Mesenchymal stem cell (in vitro differentiated cells and primary cell): ENCODE measurements at regions not wholly inside any gene's neighbourhood (a gene's known extent, or its start where the extent isn't known, plus 50 kb on each side); places are given as distances from the start of the nearest gene placed in this dataset.

ENCODE experiments used
- DNase-seq: peaks from one replicate; pipeline ENCODE4 v3.0.0-alpha.2; 2013
- H2AFZ ChIP-seq: one replicate; pipeline ENCODE4 v1.6.1; 2013; ENCODE audit warnings: low read depth, mild to moderate bottlenecking, control low read depth, inconsistent platforms, low read length, moderate library complexity
- H2AK5ac ChIP-seq: 2 replicates; pipeline ENCODE4 v1.6.1; 2013; ENCODE audit warnings: low read length, moderate library complexity, mild to moderate bottlenecking, inconsistent platforms; ENCODE audit not compliant: severe bottlenecking
- H2BK120ac ChIP-seq: one replicate; pipeline ENCODE4 v1.6.1; 2013; ENCODE audit warnings: low read depth, mild to moderate bottlenecking, inconsistent platforms, low read length, moderate library complexity
- H2BK12ac ChIP-seq, 2 experiments: one replicate each; pipeline ENCODE4 v1.6.1; 2013; ENCODE audit warnings: inconsistent platforms in 2 of 2, low read length in 2 of 2, mild to moderate bottlenecking in 2 of 2, moderate library complexity in 2 of 2, control low read depth in 1 of 2
- H2BK15ac ChIP-seq: one replicate; pipeline ENCODE4 v1.6.1; 2013; ENCODE audit warnings: mild to moderate bottlenecking, low read depth, inconsistent platforms; ENCODE audit not compliant: poor library complexity, severe bottlenecking
- H2BK5ac ChIP-seq: 2 replicates; pipeline ENCODE4 v1.6.1; 2013; ENCODE audit warnings: low read depth, mild to moderate bottlenecking, low read length, control low read depth, inconsistent platforms; ENCODE audit not compliant: poor library complexity, severe bottlenecking
- H3K14ac ChIP-seq, 2 experiments: one replicate each; pipeline ENCODE4 v1.6.1; 2013; ENCODE audit warnings: inconsistent platforms in 2 of 2, low read length in 2 of 2, control low read depth in 1 of 2, mild to moderate bottlenecking in 1 of 2, moderate library complexity in 1 of 2
- H3K18ac ChIP-seq, 2 experiments: one replicate each; pipeline ENCODE4 v1.6.1; 2013; ENCODE audit warnings: inconsistent platforms in 2 of 2, low read length in 2 of 2, control low read depth in 1 of 2, low read depth in 1 of 2, mild to moderate bottlenecking in 1 of 2
- H3K23ac ChIP-seq, 2 experiments: one replicate each; pipeline ENCODE4 v1.6.1; 2013; ENCODE audit warnings: inconsistent platforms in 2 of 2, low read length in 2 of 2, mild to moderate bottlenecking in 2 of 2, moderate library complexity in 2 of 2, control low read depth in 1 of 2
- H3K27ac ChIP-seq: 2 replicates; pipeline ENCODE4 v1.5.1; 2013; ENCODE audit warnings: mild to moderate bottlenecking, moderate library complexity, low read length, control low read depth, inconsistent platforms; ENCODE audit not compliant: poor library complexity, severe bottlenecking
- H3K27me3 ChIP-seq, 2 experiments: 2 replicates each; pipeline versions ENCODE4 v1.6.1 to v1.7.0; 2013; ENCODE audit warnings: low read length in 2 of 2, mild to moderate bottlenecking in 2 of 2, moderate library complexity in 2 of 2, control low read depth in 1 of 2, inconsistent platforms in 1 of 2; ENCODE audit not compliant: control insufficient read depth in 1 of 2, insufficient read depth in 1 of 2
- H3K36me3 ChIP-seq, 2 experiments: 2 replicates each; pipeline versions ENCODE4 v1.6.1 to v1.7.0; 2013; ENCODE audit warnings: low read length in 2 of 2, control low read depth in 1 of 2, inconsistent platforms in 1 of 2, low read depth in 1 of 2, mild to moderate bottlenecking in 1 of 2; ENCODE audit not compliant: insufficient read depth in 2 of 2, control insufficient read depth in 1 of 2
- H3K4ac ChIP-seq, 2 experiments: one replicate each; pipeline ENCODE4 v1.6.1; 2013; ENCODE audit warnings: inconsistent platforms in 2 of 2, low read length in 2 of 2, mild to moderate bottlenecking in 2 of 2, moderate library complexity in 2 of 2, control low read depth in 1 of 2, low read depth in 1 of 2
- H3K4me1 ChIP-seq: 2 replicates; pipeline ENCODE4 v1.6.1; 2013; ENCODE audit warnings: low read depth, low read length, control low read depth; ENCODE audit not compliant: control insufficient read depth, insufficient read depth
- H3K4me2 ChIP-seq: 2 replicates; pipeline ENCODE4 v1.6.1; 2013; ENCODE audit warnings: low read length, mild to moderate bottlenecking, inconsistent platforms; ENCODE audit not compliant: poor library complexity, severe bottlenecking
- H3K4me3 ChIP-seq, 2 experiments: 2 replicates each; pipeline versions ENCODE4 v1.5.1 to v1.7.0; 2013; ENCODE audit warnings: low read length in 2 of 2, mild to moderate bottlenecking in 2 of 2, control low read depth in 1 of 2, low read depth in 1 of 2; ENCODE audit not compliant: insufficient read depth in 1 of 2
- H3K79me1 ChIP-seq: replicated peaks from 2 replicates; pipeline ENCODE4 v1.6.1; 2013; ENCODE audit warnings: mild to moderate bottlenecking, control low read depth, low read length, inconsistent platforms; ENCODE audit not compliant: poor library complexity, severe bottlenecking
- H3K9ac ChIP-seq: 2 replicates; pipeline ENCODE4 v1.7.0; 2013; ENCODE audit warnings: mild to moderate bottlenecking, low read length, moderate library complexity
- H3K9me3 ChIP-seq: 2 replicates; pipeline ENCODE4 v1.7.0; 2013; ENCODE audit warnings: mild to moderate bottlenecking, low read length; ENCODE audit not compliant: control insufficient read depth
- H4K8ac ChIP-seq: one replicate; pipeline ENCODE4 v1.6.1; 2013; ENCODE audit warnings: inconsistent platforms, mild to moderate bottlenecking, low read length, moderate library complexity
- H4K91ac ChIP-seq: one replicate; pipeline ENCODE4 v1.6.1; 2013; ENCODE audit warnings: mild to moderate bottlenecking, low read length, inconsistent platforms
- WGBS: methylation state at CpG from one replicate; pipeline ENCODE4 v1.1.7; 2013; ENCODE audit warnings: mixed read lengths; 5-methylcytosine and 5-hydroxymethylcytosine counted together

- no peak overlapping the region for H2AFZ ChIP-seq
- H2BK5ac ChIP-seq, result no peak overlapping the region
- H2BK15ac ChIP-seq, result no peak overlapping the region
- no peaks in the 10 kb centered on the region for H3K9me3 ChIP-seq
- no peak overlapping the region for H4K8ac ChIP-seq
- no peak overlapping the region for H3K27ac ChIP-seq
- H2BK120ac ChIP-seq, result no peak overlapping the region
- H3K23ac ChIP-seq, result no peak overlapping the region
- no peak overlapping the region for H2AK5ac ChIP-seq
- no peaks in the 10 kb centered on the region for H3K36me3 ChIP-seq
- H3K79me1 ChIP-seq, result no peaks in the 10 kb centered on the region
- no peak overlapping the region for H3K14ac ChIP-seq
- H4K91ac ChIP-seq, result no peak overlapping the region
- H3K4me1 ChIP-seq, result no peaks in the 10 kb centered on the region
- H3K27me3 ChIP-seq, result no peaks in the 10 kb centered on the region
- H2BK12ac ChIP-seq, result no peak overlapping the region
- no peak for DNase-seq
- no peak overlapping the region for H3K9ac ChIP-seq
- H3K4me2 ChIP-seq, result no peak overlapping the region
- H3K4me3 ChIP-seq, result no peak overlapping the region
- H3K4ac ChIP-seq, result no peak overlapping the region
- H3K18ac ChIP-seq, result no peak overlapping the region
These were observed 1078.7 kb upstream of the EPHA7 start for GRCh38 chr6:94498099-94498498.

GRCh38 chr6:94494500-94494899 is 1075.1 kb upstream of the EPHA7 start:
- no peak overlapping the region for H4K8ac ChIP-seq
- no peak overlapping the region for H2BK15ac ChIP-seq
- no peak overlapping the region for H2BK5ac ChIP-seq
- no peaks in the 10 kb centered on the region for H3K36me3 ChIP-seq
- no peak overlapping the region for H3K4me2 ChIP-seq
- H3K9ac ChIP-seq, result no peak overlapping the region
- H2AFZ ChIP-seq, result no peak overlapping the region
- no peak overlapping the region for H3K23ac ChIP-seq
- H3K4me1 ChIP-seq, result no peaks in the 10 kb centered on the region
- H3K9me3 ChIP-seq, result no peaks in the 10 kb centered on the region
- no peak overlapping the region for H2BK120ac ChIP-seq
- no peak overlapping the region for H3K4ac ChIP-seq
- DNase-seq, result no peak
- no peak overlapping the region for H2BK12ac ChIP-seq
- H3K79me1 ChIP-seq, result no peaks in the 10 kb centered on the region
- no peak overlapping the region for H3K4me3 ChIP-seq
- no CpG with 5 or more reads among the region's 1 CpG for WGBS
- H3K14ac ChIP-seq, result no peak overlapping the region
- H3K27me3 ChIP-seq, result no peaks in the 10 kb centered on the region
- H2AK5ac ChIP-seq, result no peak overlapping the region
- no peak overlapping the region for H3K18ac ChIP-seq
- H4K91ac ChIP-seq, result no peak overlapping the region
- H3K27ac ChIP-seq, result no peak overlapping the region

- no peak overlapping the region for H3K4me3 ChIP-seq
- no peaks in the 10 kb centered on the region for H3K79me1 ChIP-seq
- no peak overlapping the region for H3K18ac ChIP-seq
- no peak overlapping the region for H3K27ac ChIP-seq
- no peak overlapping the region for H3K4ac ChIP-seq
- H2BK15ac ChIP-seq, result no peak overlapping the region
- H3K14ac ChIP-seq, result no peak overlapping the region
- no peak overlapping the region for H3K9ac ChIP-seq
- no peak overlapping the region for H2AK5ac ChIP-seq
- no peak overlapping the region for H4K91ac ChIP-seq
- H3K9me3 ChIP-seq, result no peaks in the 10 kb centered on the region
- H4K8ac ChIP-seq, result no peak overlapping the region
- H3K23ac ChIP-seq, result no peak overlapping the region
- H2BK12ac ChIP-seq, result no peak overlapping the region
- H3K27me3 ChIP-seq, result no peaks in the 10 kb centered on the region
- H3K4me1 ChIP-seq, result no peaks in the 10 kb centered on the region
- no peak for DNase-seq
- H2BK120ac ChIP-seq, result no peak overlapping the region
- no peak overlapping the region for H2AFZ ChIP-seq
- no peak overlapping the region for H2BK5ac ChIP-seq
- H3K36me3 ChIP-seq, result no peaks in the 10 kb centered on the region
- no peak overlapping the region for H3K4me2 ChIP-seq
These were observed 1068.0 kb upstream of the EPHA7 start for GRCh38 chr6:94487371-94487770.

- H4K8ac ChIP-seq, result no peak overlapping the region
- H3K4me2 ChIP-seq, result no peak overlapping the region
- peaks cover 17% of the 10 kb centered on the region for H3K9me3 ChIP-seq
- no peaks in the 10 kb centered on the region for H3K36me3 ChIP-seq
- no peak overlapping the region for H3K9ac ChIP-seq
- no peak overlapping the region for H3K4ac ChIP-seq
- no peak overlapping the region for H2BK15ac ChIP-seq
- H4K91ac ChIP-seq, result no peak overlapping the region
- no peak for DNase-seq
- no peak overlapping the region for H3K4me3 ChIP-seq
- H3K79me1 ChIP-seq, result no peaks in the 10 kb centered on the region
- no peak overlapping the region for H2BK5ac ChIP-seq
- H3K23ac ChIP-seq, result no peak overlapping the region
- H3K18ac ChIP-seq, result no peak overlapping the region
- no peak overlapping the region for H2BK120ac ChIP-seq
- H3K27me3 ChIP-seq, result no peaks in the 10 kb centered on the region
- H2AFZ ChIP-seq, result no peak overlapping the region
- H2AK5ac ChIP-seq, result no peak overlapping the region
- no peak overlapping the region for H3K27ac ChIP-seq
- H3K14ac ChIP-seq, result no peak overlapping the region
- H2BK12ac ChIP-seq, result no peak overlapping the region
- 82% methylated on average over 3 of the region's 3 CpGs for WGBS
- no peaks in the 10 kb centered on the region for H3K4me1 ChIP-seq
These were observed 1059.0 kb upstream of the EPHA7 start for GRCh38 chr6:94478133-94479005.
